AG04449 (cell line): ENCODE measurements at regions not wholly inside any gene's neighbourhood (a gene's known extent, or its start where the extent isn't known, plus 50 kb on each side); places are given as distances from the start of the nearest gene placed in this dataset.

Experiments
- CTCF ChIA-PET: fragments of 350-600 bp; formaldehyde crosslinking; extraction: SDS; loops from one replicate; lab custom pipeline; 2021; ENCODE audit warnings: antibody characterized with exemption; lab: Yijun Ruan, JAX
- POLR2A ChIA-PET: fragments of 400-600, 350-600 bp; formaldehyde crosslinking; extraction: SDS; loops from one replicate; lab custom pipeline; 2020; ENCODE audit warnings: antibody characterized with exemption, inconsistent platforms; lab: Yijun Ruan, JAX
- DNase-seq: peaks from one replicate; pipeline ENCODE4 v3.0.0-alpha.2; 2010; ENCODE audit warnings: low read depth, low spot score
- H3K4me3 ChIP-seq: 2 replicates; pipeline ENCODE4 v1.5.1; 2011; ENCODE audit warnings: low read depth, mild to moderate bottlenecking, control low read depth, low read length
- CTCF ChIP-seq: IDR thresholded peaks from one replicate; pipeline ENCODE4 v1.5.1; 2011; ENCODE audit warnings: mild to moderate bottlenecking, moderate library complexity, low read length, control low read depth, inconsistent platforms; ENCODE audit not compliant: insufficient read depth; ENCODE audit errors: missing control alignments

GRCh38 chr9:6068983-6069382 lies 53.6 kb upstream of the RANBP6 start:
- TF ChIP-seq CTCF, result no peak
- H3K4me3 ChIP-seq, result no peak overlapping the region
- POLR2A ChIA-PET, result no interaction called here
- CTCF ChIA-PET, result interaction anchor here (1.5 kb wide), 1 partner anchor 15 kb away, joined by 7 read pairs; no protein-coding TSS in a partner anchor
- DNase-seq, result no peak

GRCh38 chr9:6067426-6067825 lies 52.0 kb upstream of the RANBP6 start:
- ChIA-PET CTCF (no interaction called here), POLR2A (no interaction called here)
- no peak for TF ChIP-seq CTCF
- no peak for DNase-seq
- no peak overlapping the region for H3K4me3 ChIP-seq
